GM12892 (cell line): ENCODE measurements at regions not wholly inside any gene's neighbourhood (a gene's known extent, or its start where the extent isn't known, plus 50 kb on each side); places are given as distances from the start of the nearest gene placed in this dataset.

Experiments
- POLR2A ChIP-seq: IDR thresholded peaks from 2 replicates; pipeline ENCODE4 v1.6.1; 2011; ENCODE audit warnings: low read depth, low read length, control low read depth
- TAF1 ChIP-seq: IDR thresholded peaks from 2 replicates; pipeline ENCODE4 v1.6.1; 2011; ENCODE audit warnings: low read depth, mild to moderate bottlenecking, control low read depth, low read length, borderline replicate concordance

DNA sequence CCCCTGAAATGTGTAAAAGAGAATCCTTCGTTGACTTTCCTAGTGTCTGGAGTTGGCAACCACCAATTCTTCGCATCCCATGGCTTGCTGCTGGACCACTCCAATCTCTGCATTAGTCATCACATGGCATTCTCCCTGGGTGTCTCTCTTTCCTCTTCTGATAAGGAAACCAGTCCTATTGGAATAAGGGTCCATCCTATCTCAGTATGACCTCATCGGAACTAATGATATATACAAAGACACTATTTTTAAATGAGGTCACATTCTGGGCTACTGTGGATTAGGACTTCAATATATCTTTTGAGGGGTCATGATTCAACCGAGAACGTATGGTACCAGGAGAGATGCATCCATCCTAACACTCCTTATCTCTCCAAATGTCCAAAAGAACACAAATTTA, 259.1 kb upstream of the CPEB2 start:
- TF ChIP-seq TAF1 (no peak), POLR2A (no peak)
